ENCODE measurements at regions not wholly inside any gene's neighbourhood (a gene's known extent, or its start where the extent isn't known, plus 50 kb on each side); places are given as distances from the start of the nearest gene placed in this dataset.

DNA sequence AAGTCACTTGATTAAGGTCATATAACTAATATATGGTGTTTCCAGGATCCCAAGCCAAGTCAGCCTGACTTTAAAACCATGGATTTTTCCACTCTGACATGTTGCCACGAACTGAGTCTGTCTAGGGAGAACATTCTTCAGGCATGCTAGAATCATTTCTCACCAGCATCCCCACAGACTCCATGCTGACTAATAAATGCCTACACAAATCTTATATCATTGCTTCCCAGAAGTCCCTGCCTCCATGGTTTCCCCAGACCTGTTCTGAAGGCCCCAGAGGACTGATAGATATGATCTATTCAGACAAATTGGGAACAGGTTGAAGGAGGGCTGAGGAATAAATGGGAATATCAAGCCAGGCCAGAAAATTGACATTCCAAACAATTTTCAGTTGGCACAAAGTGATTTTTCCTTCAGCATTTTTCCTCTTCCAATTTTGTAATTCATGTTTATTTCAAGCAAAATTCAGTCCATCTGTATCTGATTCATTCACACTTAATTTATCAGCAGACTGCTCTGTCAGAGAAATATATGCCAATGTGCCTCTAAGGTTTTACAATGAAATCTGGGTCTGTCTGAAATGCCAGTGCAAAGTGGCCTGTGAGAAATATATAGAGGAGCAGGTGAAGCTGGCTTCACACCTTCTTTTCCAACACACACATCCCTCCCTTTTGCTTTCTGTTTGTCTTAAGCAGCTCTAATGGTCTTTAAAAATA lies 413.6 kb upstream of the TNC start:
- Histone ChIP-seq H3K27ac (no peak overlapping the region), H3K9me3 (no peaks in the 10 kb centered on the region), H3K36me3 (no peaks in the 10 kb centered on the region), H3K4me3 (no peak overlapping the region), H3K4me1 (ENCODE audit: control insufficient read depth in 1 of 2, low read depth in 2 of 2) (peaks cover 0 to 11% of the 10 kb centered on the region in 2 donors), H3K27me3 (replicated peaks; ENCODE audit: insufficient read depth) (no peaks in the 10 kb centered on the region)
- DNase-seq (ENCODE audit: low spot score) (no peak), ATAC-seq (ENCODE audit: insufficient number of reproducible peaks, low FRiP score, low read depth) (no peak)
- TF ChIP-seq, protein P1, sequence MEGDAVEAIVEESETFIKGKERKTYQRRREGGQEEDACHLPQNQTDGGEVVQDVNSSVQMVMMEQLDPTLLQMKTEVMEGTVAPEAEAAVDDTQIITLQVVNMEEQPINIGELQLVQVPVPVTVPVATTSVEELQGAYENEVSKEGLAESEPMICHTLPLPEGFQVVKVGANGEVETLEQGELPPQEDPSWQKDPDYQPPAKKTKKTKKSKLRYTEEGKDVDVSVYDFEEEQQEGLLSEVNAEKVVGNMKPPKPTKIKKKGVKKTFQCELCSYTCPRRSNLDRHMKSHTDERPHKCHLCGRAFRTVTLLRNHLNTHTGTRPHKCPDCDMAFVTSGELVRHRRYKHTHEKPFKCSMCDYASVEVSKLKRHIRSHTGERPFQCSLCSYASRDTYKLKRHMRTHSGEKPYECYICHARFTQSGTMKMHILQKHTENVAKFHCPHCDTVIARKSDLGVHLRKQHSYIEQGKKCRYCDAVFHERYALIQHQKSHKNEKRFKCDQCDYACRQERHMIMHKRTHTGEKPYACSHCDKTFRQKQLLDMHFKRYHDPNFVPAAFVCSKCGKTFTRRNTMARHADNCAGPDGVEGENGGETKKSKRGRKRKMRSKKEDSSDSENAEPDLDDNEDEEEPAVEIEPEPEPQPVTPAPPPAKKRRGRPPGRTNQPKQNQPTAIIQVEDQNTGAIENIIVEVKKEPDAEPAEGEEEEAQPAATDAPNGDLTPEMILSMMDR (IDR thresholded peaks at IDR 0.05), result no peak

DNA sequence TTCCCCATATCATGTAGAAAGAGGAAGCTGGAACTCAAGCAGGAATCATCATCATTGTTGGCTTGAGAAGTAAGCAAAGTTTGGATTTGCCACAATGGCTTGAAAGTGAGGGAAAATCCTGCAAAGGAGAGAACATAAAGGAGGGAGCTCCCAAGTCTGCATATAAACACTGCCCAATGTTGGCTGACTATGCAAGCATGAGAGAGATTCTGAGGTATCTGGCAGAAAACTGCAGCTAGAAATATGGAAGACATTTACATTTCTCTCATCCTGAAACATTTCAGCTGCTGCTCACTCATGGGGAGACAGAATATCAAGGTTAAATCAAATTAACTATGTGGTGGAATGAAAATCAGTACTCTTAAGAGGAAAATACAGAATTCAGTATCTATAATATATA lies 415.6 kb upstream of the TNC start:
- Histone ChIP-seq H3K27me3 (replicated peaks; ENCODE audit: insufficient read depth) (no peaks in the 10 kb centered on the region), H3K36me3 (no peaks in the 10 kb centered on the region), H3K4me1 (ENCODE audit: control insufficient read depth in 1 of 2, low read depth in 2 of 2) (peaks cover 0 to 11% of the 10 kb centered on the region in 2 donors), H3K27ac (no peak overlapping the region), H3K9me3 (no peaks in the 10 kb centered on the region), H3K4me3 (no peak overlapping the region)
- ATAC-seq (ENCODE audit: insufficient number of reproducible peaks, low FRiP score, low read depth), result no peak
- no peak for DNase-seq (ENCODE audit: low spot score)
- TF ChIP-seq, protein P1 (IDR thresholded peaks at IDR 0.05), result no peak

DNA sequence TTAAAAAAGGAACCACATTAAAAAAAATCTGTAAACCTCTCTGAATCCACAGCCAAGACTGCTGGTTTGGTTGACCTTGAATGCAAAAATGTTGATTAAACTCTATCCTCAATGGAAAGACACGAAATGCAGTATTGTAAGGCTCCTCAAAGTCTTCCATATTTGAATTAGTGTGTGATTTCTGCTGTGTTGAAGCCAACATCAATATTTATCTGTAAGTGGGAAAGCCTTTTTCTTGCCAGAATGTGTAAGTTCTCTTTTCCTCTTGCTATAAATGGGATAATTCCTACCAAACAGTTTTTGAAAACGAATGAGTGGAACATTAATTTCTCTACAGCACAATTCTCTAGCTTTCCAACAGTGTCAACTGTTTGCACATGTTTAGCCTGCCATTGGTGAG lies 422.1 kb upstream of the TNC start:
- Histone ChIP-seq H3K36me3 (no peaks in the 10 kb centered on the region), H3K27ac (no peak overlapping the region), H3K9me3 (no peaks in the 10 kb centered on the region), H3K4me1 (ENCODE audit: control insufficient read depth in 1 of 2, low read depth in 2 of 2) (no peaks in the 10 kb centered on the region), H3K4me3 (no peak overlapping the region), H3K27me3 (replicated peaks; ENCODE audit: insufficient read depth) (no peaks in the 10 kb centered on the region)
- ATAC-seq (ENCODE audit: insufficient number of reproducible peaks, low FRiP score, low read depth) (no peak), DNase-seq (ENCODE audit: low spot score) (no peak)
- TF ChIP-seq, protein P1 (IDR thresholded peaks at IDR 0.05), result no peak

DNA sequence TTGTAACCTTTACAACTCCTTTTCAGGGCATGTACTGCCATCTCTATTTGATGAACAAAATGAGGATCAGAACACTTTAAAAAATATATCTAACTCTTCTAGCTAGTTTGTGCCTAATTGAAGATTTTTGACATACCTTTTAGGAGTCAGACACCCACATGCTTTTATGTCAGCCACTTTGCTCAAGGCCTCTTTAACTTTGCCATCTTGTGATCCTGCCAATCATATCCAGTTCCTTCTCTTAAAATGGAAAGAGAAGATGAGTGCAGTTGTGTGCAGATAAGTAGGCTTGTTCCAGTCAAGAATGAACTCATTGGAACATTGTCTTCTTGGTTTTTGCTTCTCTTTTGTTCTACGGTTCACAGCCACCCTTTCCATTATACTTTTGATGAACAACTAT lies 425.6 kb upstream of the TNC start:
- ATAC-seq (ENCODE audit: insufficient number of reproducible peaks, low FRiP score, low read depth) (no peak), DNase-seq (ENCODE audit: low spot score) (no peak)
- Histone ChIP-seq H3K4me3 (no peak overlapping the region), H3K9me3 (no peaks in the 10 kb centered on the region), H3K4me1 (ENCODE audit: control insufficient read depth in 1 of 2, low read depth in 2 of 2) (no peaks in the 10 kb centered on the region), H3K36me3 (no peaks in the 10 kb centered on the region), H3K27me3 (replicated peaks; ENCODE audit: insufficient read depth) (no peaks in the 10 kb centered on the region), H3K27ac (no peak overlapping the region)
- TF ChIP-seq, protein P1 (IDR thresholded peaks at IDR 0.05), result no peak

DNA sequence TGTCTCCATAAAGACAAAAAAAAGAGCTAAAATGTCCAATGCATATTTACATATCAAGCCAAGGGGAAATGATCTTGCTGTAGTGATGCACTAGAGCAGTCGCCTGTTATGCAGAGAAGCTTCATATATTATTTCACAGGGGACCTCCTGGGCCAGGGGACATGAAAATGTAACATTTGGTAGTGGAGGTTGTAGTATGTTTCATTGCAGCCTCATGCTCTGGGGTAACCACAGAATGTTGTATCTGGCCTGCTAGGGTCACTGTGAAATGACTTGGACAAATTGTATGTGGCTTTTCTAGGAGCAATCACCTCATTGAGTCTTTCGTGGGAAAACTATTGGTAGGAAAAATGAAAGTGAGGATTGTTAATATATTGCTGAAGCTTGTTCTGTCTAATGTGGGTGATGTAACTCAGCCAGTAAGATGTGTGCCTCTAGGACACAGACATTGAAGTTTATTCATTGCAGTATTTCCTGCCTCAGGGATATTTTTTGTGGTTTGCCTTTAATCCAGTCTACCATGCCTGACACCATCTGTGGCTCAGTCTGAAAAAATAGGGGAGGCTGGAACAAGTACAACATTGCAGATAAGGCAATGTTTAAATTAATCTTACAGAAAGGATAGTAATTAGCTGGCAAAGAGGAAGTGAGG lies 430.8 kb upstream of the TNC start:
- ATAC-seq (ENCODE audit: insufficient number of reproducible peaks, low FRiP score, low read depth), result no peak
- H3K27me3 ChIP-seq (replicated peaks; ENCODE audit: insufficient read depth), result no peaks in the 10 kb centered on the region

More for the DNA sequence above, 430.8 kb upstream of the TNC start:
- no peak overlapping the region for H3K27ac ChIP-seq
- no peaks in the 10 kb centered on the region for H3K36me3 ChIP-seq
- no peak overlapping the region for H3K4me3 ChIP-seq
- no peaks in the 10 kb centered on the region for H3K4me1 ChIP-seq (ENCODE audit: control insufficient read depth in 1 of 2, low read depth in 2 of 2)
- TF ChIP-seq, protein P1 (IDR thresholded peaks at IDR 0.05), result no peak
- no peaks in the 10 kb centered on the region for H3K9me3 ChIP-seq
- DNase-seq (ENCODE audit: low spot score), result no peak

All from thoracic aorta (tissue), 2 donors.